HFFc6 (cell line): ENCODE measurements at regions not wholly inside any gene's neighbourhood (a gene's known extent, or its start where the extent isn't known, plus 50 kb on each side); places are given as distances from the start of the nearest gene placed in this dataset.

Experiments
- DNase-seq: peaks from one replicate; pipeline ENCODE4 v3.0.0-alpha.2; 2018
- H3K27ac Mint-ChIP-seq: 2 replicates; pipeline ENCODE4 v1.8.0; 2020; ENCODE audit warnings: mild to moderate bottlenecking, mixed read lengths
- H3K27me3 Mint-ChIP-seq: 2 replicates; pipeline ENCODE4 v1.8.0; 2021; ENCODE audit warnings: mild to moderate bottlenecking, moderate library complexity, mixed read lengths; ENCODE audit not compliant: insufficient read depth
- H3K36me3 Mint-ChIP-seq: 2 replicates; pipeline ENCODE4 v1.8.0; 2021; ENCODE audit warnings: low read depth, mixed read lengths
- H3K4me1 Mint-ChIP-seq: 2 replicates; pipeline ENCODE4 v1.8.0; 2020; ENCODE audit warnings: low read depth, mixed read lengths
- H3K4me3 Mint-ChIP-seq: 2 replicates; pipeline ENCODE4 v1.8.0; 2020; ENCODE audit warnings: mild to moderate bottlenecking, moderate library complexity, mixed read lengths
- H3K9me3 Mint-ChIP-seq: 2 replicates; pipeline ENCODE4 v1.8.0; 2020; ENCODE audit warnings: mild to moderate bottlenecking, mixed read lengths
- TF ChIP-seq, protein P1 (sequence below): fragments of 200-600 bp; sonication (generic); IDR thresholded peaks from 2 replicates; pipeline ENCODE4 v1.5.0; 2021; ENCODE audit warnings: antibody characterized with exemption, mild to moderate bottlenecking

DNA sequence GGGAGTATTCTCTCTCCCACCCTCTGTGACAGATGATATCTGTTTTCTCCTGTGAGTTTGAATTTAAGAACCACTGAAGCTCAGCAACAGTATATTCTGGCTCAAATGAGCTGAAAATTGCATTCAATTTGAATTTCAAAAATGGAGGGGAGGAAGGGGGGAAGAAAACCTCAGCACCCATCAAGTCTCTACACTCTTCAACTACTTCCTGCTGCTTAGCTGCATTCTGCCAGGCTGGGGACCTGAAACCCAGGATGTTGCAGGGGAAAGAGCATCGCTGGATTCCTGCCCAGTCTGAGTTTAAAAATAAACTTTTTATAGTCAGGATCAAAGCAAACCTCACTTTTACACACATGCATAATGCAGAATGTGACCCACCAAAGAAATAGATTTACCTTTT, 214.3 kb upstream of the ESRRG start:
- Mint-ChIP-seq H3K4me1 (no peaks in the 10 kb centered on the region), H3K27ac (no peak overlapping the region), H3K9me3 (peaks cover 28% of the 10 kb centered on the region), H3K4me3 (no peak overlapping the region), H3K36me3 (no peaks in the 10 kb centered on the region), H3K27me3 (no peaks in the 10 kb centered on the region)
- no peak for DNase-seq
- TF ChIP-seq, protein P1, sequence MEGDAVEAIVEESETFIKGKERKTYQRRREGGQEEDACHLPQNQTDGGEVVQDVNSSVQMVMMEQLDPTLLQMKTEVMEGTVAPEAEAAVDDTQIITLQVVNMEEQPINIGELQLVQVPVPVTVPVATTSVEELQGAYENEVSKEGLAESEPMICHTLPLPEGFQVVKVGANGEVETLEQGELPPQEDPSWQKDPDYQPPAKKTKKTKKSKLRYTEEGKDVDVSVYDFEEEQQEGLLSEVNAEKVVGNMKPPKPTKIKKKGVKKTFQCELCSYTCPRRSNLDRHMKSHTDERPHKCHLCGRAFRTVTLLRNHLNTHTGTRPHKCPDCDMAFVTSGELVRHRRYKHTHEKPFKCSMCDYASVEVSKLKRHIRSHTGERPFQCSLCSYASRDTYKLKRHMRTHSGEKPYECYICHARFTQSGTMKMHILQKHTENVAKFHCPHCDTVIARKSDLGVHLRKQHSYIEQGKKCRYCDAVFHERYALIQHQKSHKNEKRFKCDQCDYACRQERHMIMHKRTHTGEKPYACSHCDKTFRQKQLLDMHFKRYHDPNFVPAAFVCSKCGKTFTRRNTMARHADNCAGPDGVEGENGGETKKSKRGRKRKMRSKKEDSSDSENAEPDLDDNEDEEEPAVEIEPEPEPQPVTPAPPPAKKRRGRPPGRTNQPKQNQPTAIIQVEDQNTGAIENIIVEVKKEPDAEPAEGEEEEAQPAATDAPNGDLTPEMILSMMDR, result no peak

DNA sequence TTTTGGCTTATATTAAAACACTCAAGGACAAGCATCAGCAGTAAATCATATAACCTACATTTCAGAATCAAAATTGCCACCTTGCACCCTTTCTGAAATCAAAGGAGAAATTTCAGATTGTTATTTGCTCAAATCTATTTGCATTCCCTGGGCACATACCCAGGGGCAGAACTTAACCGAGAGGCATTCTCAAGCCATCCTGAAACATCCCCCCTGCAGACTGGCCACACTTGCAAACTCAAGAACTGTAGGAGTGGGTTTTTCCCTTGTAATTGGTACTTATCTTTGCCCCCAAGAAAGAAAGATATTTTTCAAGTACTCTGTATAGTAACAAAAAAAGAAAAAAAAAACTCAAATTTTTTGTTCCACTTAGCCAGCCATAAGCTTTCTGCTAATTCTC, 213.6 kb upstream of the ESRRG start:
- H3K36me3 Mint-ChIP-seq, result no peaks in the 10 kb centered on the region
- no peak overlapping the region for H3K27ac Mint-ChIP-seq
- H3K9me3 Mint-ChIP-seq, result peaks cover 26% of the 10 kb centered on the region
- no peaks in the 10 kb centered on the region for H3K27me3 Mint-ChIP-seq
- no peak overlapping the region for H3K4me3 Mint-ChIP-seq
- TF ChIP-seq, protein P1, result no peak
- DNase-seq, result no peak
- no peaks in the 10 kb centered on the region for H3K4me1 Mint-ChIP-seq

DNA sequence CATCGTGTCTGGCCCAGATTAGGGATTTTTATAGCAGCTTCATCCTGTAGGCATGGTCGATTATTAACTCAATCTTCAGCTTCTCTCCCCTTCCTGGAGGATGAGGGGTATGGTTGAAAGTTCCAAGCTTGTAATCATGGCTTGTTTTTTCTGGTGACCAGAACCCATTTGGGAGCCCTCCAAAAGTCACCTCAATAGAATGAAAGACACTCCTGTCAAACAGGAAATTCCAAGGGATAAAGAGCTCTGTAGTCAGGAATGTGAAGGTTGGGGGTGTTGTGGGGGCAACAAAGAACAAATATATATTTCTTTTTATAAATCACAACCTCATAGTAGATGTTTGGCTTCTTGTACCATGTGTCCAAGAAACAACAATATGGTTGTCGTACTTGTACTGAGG, 212.7 kb upstream of the ESRRG start:
- DNase-seq, result no peak
- H3K27ac Mint-ChIP-seq, result no peak overlapping the region
- peaks cover 29% of the 10 kb centered on the region for H3K9me3 Mint-ChIP-seq
- TF ChIP-seq, protein P1, result no peak
- H3K4me3 Mint-ChIP-seq, result no peak overlapping the region
- H3K36me3 Mint-ChIP-seq, result no peaks in the 10 kb centered on the region
- peaks cover 2% of the 10 kb centered on the region; the same call in 1 of the 2 replicates for H3K27me3 Mint-ChIP-seq
- H3K4me1 Mint-ChIP-seq, result no peaks in the 10 kb centered on the region

DNA sequence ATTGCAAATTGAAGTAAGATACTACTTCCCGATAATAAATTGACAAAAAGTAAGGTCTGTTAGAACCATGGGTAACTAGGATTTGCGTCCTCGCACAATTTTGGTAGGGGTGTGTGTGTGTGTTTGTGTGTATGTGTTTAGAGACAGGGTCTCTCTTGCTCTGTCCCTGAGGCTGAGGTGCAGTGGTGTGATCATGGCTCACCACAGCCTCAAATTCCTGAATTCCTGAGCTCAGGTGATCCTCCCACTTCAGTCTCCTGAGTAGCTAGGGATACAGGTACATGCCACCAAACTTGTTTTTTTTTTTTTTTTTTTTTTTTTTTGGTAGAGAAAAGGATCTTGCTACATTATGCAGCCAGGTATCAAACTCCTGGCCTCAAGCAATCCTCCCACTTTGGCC, 209.2 kb upstream of the ESRRG start:
- Mint-ChIP-seq H3K27me3 (peaks cover 2% of the 10 kb centered on the region; the same call in 1 of the 2 replicates), H3K36me3 (no peaks in the 10 kb centered on the region), H3K4me3 (no peak overlapping the region), H3K9me3 (peaks cover 21% of the 10 kb centered on the region), H3K4me1 (no peaks in the 10 kb centered on the region), H3K27ac (no peak overlapping the region)
- no peak for DNase-seq
- TF ChIP-seq, protein P1, result no peak

DNA sequence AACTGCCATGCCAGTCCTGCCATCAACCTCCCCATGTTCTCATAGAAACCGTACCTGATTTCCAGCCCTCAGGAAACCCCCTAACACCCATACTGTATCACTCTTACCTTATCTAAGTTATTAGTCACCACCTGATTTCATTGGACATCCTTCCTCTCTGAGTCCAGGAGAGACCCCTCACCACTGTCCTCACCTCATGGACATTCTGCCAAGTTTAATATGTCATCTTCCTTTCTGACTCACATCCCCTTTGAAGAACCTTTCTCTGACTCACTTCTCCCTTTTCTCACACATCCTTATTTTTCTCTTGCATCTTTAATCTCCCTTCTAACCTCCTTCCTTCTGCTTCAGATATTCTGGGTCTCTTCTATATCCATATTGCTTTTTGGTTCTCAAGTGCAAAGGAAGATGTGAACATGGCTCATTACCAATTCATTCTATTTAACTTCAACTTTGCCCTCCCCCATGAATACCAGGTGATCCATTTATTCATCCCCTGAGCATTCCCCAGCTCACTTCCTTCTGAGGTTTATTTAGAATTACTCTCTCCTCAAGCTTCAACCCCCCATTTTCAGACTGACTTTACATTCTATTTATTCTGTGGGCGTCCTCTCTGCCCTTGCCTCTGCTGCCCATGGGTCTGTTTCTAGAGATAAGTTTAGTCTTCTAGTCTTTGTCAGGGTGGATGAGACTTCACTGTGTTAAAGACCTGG, 206.8 kb upstream of the ESRRG start:
- peaks cover 21% of the 10 kb centered on the region for H3K9me3 Mint-ChIP-seq
- no peak overlapping the region for H3K27ac Mint-ChIP-seq
- no peaks in the 10 kb centered on the region for H3K36me3 Mint-ChIP-seq
- peaks cover 2% of the 10 kb centered on the region; the same call in 1 of the 2 replicates for H3K27me3 Mint-ChIP-seq
- H3K4me1 Mint-ChIP-seq, result no peaks in the 10 kb centered on the region
- no peak overlapping the region for H3K4me3 Mint-ChIP-seq
- no peak for DNase-seq
- TF ChIP-seq, protein P1, result no peak
